Mucosa of descending colon (tissue), 3 donors: ENCODE measurements at regions not wholly inside any gene's neighbourhood (a gene's known extent, or its start where the extent isn't known, plus 50 kb on each side); places are given as distances from the start of the nearest gene placed in this dataset.

Experiments
- ATAC-seq: fragments of 200-7000 bp; cut with Tn5 transposase; one replicate; pipeline ENCODE4 v1.9.1; 2020; ENCODE audit warnings: mild to moderate bottlenecking, moderate library complexity
- DNase-seq, 3 donors: peaks; one replicate each; pipeline ENCODE4 v3.0.0-alpha.2; 2020
- H3K36me3 ChIP-seq: fragments of 200-600 bp; one replicate; pipeline ENCODE4 v1.8.0; 2021; ENCODE audit warnings: low read depth, mild to moderate bottlenecking
- H3K4me1 ChIP-seq: fragments of 200-600 bp; one replicate; pipeline ENCODE4 v1.8.0; 2021; ENCODE audit warnings: low read depth, mild to moderate bottlenecking
- H3K4me3 ChIP-seq: fragments of 200-600 bp; one replicate; pipeline ENCODE4 v1.8.0; 2021; ENCODE audit warnings: mild to moderate bottlenecking
- H3K9me3 ChIP-seq: fragments of 200-600 bp; one replicate; pipeline ENCODE4 v1.8.0; 2021; ENCODE audit warnings: mild to moderate bottlenecking
- CTCF ChIP-seq: fragments of 200-600 bp; IDR thresholded peaks from one replicate; pipeline ENCODE4 v1.8.0; 2022; ENCODE audit warnings: antibody characterized with exemption, mild to moderate bottlenecking
- intact Hi-C, 2 donors: fragments of 100-400 bp; cut with DNase I in 1 of 2; cut with micrococcal nuclease in 1 of 2; formaldehyde crosslinking; loops; one replicate each; pipeline versions ENCODE4 v1.11.0 to v1.11.1; 2022; cut with DNase I, micrococcal nuclease
- donor health status: DM: no; HTN: no; CAD: no; lungs with moderate emphysema.
- donor health status: DM: no; HTN: no; CAD: no.
- donor health status: DM: no; HTN: yes; CAD: no.

- intact Hi-C loops = no loop called here
- DNase-seq = no peak
- TF ChIP-seq CTCF = no peak
- ATAC-seq = no peak
- no peaks in the 10 kb centered on the region for H3K36me3 ChIP-seq
- H3K9me3 ChIP-seq = peaks cover 3% of the 10 kb centered on the region
- no peaks in the 10 kb centered on the region for H3K4me1 ChIP-seq
- no peak overlapping the region for H3K4me3 ChIP-seq
Observed at GRCh38 chr10:3714531-3714930, 70.5 kb downstream of the KLF6 start.

- no peak for TF ChIP-seq CTCF
- no peaks in the 10 kb centered on the region for H3K4me1 ChIP-seq
- ATAC-seq = no peak
Observed at GRCh38 chr10:3712707-3713106, 72.3 kb downstream of the KLF6 start.

DNA sequence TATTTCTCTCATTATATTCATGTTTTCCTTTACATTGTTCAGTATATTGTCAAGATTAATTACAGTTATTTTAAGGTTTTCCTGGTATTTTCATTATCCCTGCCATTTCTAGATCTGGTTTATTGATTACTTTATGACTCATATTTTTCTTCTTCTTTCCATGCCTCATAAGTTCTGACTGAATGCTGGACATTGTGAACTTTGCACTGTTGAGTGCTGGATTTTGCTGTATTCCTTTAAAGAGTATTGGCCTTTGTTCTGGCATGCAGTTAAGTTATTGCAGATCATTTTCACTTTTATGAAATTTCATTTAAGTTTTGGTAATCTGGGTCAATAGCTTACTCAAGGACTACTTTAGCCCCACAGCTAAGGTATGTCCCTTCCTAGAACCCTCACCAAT lies 73.1 kb downstream of the KLF6 start:
- no peak for DNase-seq
- H3K36me3 ChIP-seq = no peaks in the 10 kb centered on the region
- intact Hi-C loops = no loop called here
- ATAC-seq = no peak
- peaks cover 3% of the 10 kb centered on the region for H3K9me3 ChIP-seq
- H3K4me3 ChIP-seq = no peak overlapping the region
- no peaks in the 10 kb centered on the region for H3K4me1 ChIP-seq
- no peak for TF ChIP-seq CTCF

More at GRCh38 chr10:3712707-3713106, 72.3 kb downstream of the KLF6 start:
- intact Hi-C loops = no loop called here
- Histone ChIP-seq H3K4me3 (no peak overlapping the region), H3K9me3 (peaks cover 3% of the 10 kb centered on the region), H3K36me3 (no peaks in the 10 kb centered on the region)
- no peak for DNase-seq

DNA sequence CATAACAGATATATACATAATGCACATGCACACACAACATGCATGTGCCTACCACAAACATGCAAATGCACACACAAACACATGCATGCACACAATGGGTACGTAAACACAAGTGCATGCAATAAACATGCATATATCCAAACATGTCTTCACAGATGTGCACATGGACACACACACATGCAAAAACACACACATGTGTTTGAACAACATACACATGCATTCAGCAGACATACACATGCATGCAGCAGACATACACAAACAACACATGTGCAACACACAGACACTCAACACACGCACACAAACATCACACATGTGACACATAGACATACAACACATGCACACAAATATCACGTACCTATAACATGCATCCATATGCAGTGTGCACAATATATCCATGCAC lies 74.2 kb downstream of the KLF6 start:
- Histone ChIP-seq H3K4me3 (no peak overlapping the region), H3K36me3 (no peaks in the 10 kb centered on the region), H3K9me3 (peaks cover 3% of the 10 kb centered on the region), H3K4me1 (no peaks in the 10 kb centered on the region)
- ATAC-seq (no peak), DNase-seq (no peak)
- TF ChIP-seq CTCF = no peak
- intact Hi-C loops = no loop called here

DNA sequence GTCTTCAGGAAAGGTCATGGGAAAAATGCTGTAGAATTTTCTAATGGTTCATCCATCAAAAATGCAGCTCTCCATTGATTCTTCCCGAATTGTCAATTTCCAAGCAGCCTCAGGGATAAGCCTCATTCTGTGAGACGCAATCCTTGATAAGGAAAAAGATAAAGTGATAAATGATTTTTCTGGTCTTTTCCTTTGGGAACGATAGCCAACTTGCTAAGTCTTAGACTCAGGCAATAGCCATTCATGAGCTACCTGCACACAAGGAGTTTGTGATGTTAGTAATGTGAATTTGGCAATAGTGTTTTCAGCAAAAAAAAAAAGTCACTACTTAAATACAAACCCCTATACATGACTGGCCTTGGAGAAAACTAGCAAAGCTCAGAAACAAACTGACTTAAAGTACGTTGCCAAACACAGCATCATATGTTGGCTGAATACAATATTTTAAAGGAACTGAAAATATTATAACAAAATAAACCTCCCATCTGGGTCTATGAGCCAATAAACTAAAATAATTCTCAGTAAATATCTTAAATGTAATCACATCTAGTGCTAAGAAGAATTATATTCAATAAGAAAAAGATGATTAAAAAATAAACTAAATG lies 75.5 kb downstream of the KLF6 start:
- Histone ChIP-seq H3K4me3 (no peak overlapping the region), H3K36me3 (no peaks in the 10 kb centered on the region), H3K4me1 (no peaks in the 10 kb centered on the region), H3K9me3 (peaks cover 3% of the 10 kb centered on the region)
- no peak for TF ChIP-seq CTCF
- ATAC-seq = no peak
- DNase-seq = no peak
- intact Hi-C loops = no loop called here

DNA sequence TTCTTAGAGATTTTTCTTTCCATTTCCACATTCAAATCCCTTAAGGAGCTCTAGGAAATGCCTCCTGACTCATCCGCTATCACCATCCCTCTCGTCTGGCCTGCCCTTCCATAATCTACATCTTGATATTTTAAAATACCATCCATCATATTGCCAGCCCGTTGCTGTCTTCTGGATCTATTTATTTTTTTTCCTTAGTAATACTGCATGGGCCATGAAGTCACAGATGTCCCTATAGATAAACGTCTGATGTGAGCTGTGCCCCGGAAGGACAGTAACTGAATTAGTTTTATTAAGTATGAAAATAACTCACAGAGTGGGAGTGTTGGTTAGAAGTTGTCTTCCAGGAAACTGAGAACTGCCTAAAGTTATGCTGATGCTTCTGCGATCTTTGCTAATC lies 76.2 kb downstream of the KLF6 start:
- DNase-seq (no peak), ATAC-seq (no peak)
- Histone ChIP-seq H3K4me1 (no peaks in the 10 kb centered on the region), H3K9me3 (peaks cover 3% of the 10 kb centered on the region), H3K4me3 (no peak overlapping the region), H3K36me3 (no peaks in the 10 kb centered on the region)
- intact Hi-C loops = no loop called here
- TF ChIP-seq CTCF = no peak
